ENCODE measurements at regions not wholly inside any gene's neighbourhood (a gene's known extent, or its start where the extent isn't known, plus 50 kb on each side); places are given as distances from the start of the nearest gene placed in this dataset.

- TF ChIP-seq ZBTB10 (tag by site-specific recombination; IDR thresholded peaks at IDR 0.05) (no peak), ZNF473 (tag by site-specific recombination; IDR thresholded peaks at IDR 0.05) (no peak), CTCF (tag by site-specific recombination; IDR thresholded peaks at IDR 0.05) (no peak), SCRT1 (tag by site-specific recombination; IDR thresholded peaks at IDR 0.05; ENCODE audit: borderline replicate concordance) (no peak), ZNF549 (tag by site-specific recombination; IDR thresholded peaks at IDR 0.05) (no peak), ZNF248 (tag by site-specific recombination; IDR thresholded peaks at IDR 0.05) (no peak), ZNF670 (tag by site-specific recombination; IDR thresholded peaks at IDR 0.05; ENCODE audit: low read depth) (no peak), ZBTB21 (tag by site-specific recombination; IDR thresholded peaks at IDR 0.05) (no peak), SALL2 (tag by site-specific recombination; IDR thresholded peaks at IDR 0.05; ENCODE audit: borderline replicate concordance) (no peak), SETDB1 (IDR thresholded peaks at IDR 0.05; ENCODE audit: insufficient read length, low read length) (no peak), HOXA7 (CRISPR knock-in tag; IDR thresholded peaks at IDR 0.05; ENCODE audit: borderline replicate concordance) (no peak)
- TF ChIP-seq, protein P1, sequence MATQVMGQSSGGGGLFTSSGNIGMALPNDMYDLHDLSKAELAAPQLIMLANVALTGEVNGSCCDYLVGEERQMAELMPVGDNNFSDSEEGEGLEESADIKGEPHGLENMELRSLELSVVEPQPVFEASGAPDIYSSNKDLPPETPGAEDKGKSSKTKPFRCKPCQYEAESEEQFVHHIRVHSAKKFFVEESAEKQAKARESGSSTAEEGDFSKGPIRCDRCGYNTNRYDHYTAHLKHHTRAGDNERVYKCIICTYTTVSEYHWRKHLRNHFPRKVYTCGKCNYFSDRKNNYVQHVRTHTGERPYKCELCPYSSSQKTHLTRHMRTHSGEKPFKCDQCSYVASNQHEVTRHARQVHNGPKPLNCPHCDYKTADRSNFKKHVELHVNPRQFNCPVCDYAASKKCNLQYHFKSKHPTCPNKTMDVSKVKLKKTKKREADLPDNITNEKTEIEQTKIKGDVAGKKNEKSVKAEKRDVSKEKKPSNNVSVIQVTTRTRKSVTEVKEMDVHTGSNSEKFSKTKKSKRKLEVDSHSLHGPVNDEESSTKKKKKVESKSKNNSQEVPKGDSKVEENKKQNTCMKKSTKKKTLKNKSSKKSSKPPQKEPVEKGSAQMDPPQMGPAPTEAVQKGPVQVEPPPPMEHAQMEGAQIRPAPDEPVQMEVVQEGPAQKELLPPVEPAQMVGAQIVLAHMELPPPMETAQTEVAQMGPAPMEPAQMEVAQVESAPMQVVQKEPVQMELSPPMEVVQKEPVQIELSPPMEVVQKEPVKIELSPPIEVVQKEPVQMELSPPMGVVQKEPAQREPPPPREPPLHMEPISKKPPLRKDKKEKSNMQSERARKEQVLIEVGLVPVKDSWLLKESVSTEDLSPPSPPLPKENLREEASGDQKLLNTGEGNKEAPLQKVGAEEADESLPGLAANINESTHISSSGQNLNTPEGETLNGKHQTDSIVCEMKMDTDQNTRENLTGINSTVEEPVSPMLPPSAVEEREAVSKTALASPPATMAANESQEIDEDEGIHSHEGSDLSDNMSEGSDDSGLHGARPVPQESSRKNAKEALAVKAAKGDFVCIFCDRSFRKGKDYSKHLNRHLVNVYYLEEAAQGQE (tag by site-specific recombination; IDR thresholded peaks at IDR 0.05), result no peak
- TF ChIP-seq, protein P2, sequence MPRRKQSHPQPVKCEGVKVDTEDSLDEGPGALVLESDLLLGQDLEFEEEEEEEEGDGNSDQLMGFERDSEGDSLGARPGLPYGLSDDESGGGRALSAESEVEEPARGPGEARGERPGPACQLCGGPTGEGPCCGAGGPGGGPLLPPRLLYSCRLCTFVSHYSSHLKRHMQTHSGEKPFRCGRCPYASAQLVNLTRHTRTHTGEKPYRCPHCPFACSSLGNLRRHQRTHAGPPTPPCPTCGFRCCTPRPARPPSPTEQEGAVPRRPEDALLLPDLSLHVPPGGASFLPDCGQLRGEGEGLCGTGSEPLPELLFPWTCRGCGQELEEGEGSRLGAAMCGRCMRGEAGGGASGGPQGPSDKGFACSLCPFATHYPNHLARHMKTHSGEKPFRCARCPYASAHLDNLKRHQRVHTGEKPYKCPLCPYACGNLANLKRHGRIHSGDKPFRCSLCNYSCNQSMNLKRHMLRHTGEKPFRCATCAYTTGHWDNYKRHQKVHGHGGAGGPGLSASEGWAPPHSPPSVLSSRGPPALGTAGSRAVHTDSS (tag by site-specific recombination; IDR thresholded peaks at IDR 0.05), result no peak
- TF ChIP-seq, protein P3, sequence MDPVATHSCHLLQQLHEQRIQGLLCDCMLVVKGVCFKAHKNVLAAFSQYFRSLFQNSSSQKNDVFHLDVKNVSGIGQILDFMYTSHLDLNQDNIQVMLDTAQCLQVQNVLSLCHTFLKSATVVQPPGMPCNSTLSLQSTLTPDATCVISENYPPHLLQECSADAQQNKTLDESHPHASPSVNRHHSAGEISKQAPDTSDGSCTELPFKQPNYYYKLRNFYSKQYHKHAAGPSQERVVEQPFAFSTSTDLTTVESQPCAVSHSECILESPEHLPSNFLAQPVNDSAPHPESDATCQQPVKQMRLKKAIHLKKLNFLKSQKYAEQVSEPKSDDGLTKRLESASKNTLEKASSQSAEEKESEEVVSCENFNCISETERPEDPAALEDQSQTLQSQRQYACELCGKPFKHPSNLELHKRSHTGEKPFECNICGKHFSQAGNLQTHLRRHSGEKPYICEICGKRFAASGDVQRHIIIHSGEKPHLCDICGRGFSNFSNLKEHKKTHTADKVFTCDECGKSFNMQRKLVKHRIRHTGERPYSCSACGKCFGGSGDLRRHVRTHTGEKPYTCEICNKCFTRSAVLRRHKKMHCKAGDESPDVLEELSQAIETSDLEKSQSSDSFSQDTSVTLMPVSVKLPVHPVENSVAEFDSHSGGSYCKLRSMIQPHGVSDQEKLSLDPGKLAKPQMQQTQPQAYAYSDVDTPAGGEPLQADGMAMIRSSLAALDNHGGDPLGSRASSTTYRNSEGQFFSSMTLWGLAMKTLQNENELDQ (tag by site-specific recombination; IDR thresholded peaks at IDR 0.05; ENCODE audit: low read depth), result no peak
Measured at GRCh38 chr20:7687065-7687464, 253.2 kb downstream of the HAO1 start.
